HEK293 (cell line): ENCODE measurements at regions not wholly inside any gene's neighbourhood (a gene's known extent, or its start where the extent isn't known, plus 50 kb on each side); places are given as distances from the start of the nearest gene placed in this dataset.

Experiments used
- CTCF ChIP-seq: fragments of 450-650 bp; formaldehyde crosslinking; IDR thresholded peaks from 2 replicates; pipeline ENCODE4 v1.5.1; 2016; ENCODE audit warnings: missing biosample characterization, missing genetic modification characterization
- GLIS2 ChIP-seq: fragments of 450-650 bp; formaldehyde crosslinking; IDR thresholded peaks from 2 replicates; pipeline ENCODE4 v1.5.1; 2016; ENCODE audit warnings: missing biosample characterization, missing genetic modification characterization
- KLF17 ChIP-seq: fragments of 450-650 bp; formaldehyde crosslinking; IDR thresholded peaks from 2 replicates; pipeline ENCODE4 v1.5.1; 2016; ENCODE audit warnings: missing biosample characterization, missing genetic modification characterization
- PBX3 ChIP-seq: sonication (generic); formaldehyde crosslinking; IDR thresholded peaks from 2 replicates; pipeline ENCODE4 v1.8.1; 2022; ENCODE audit warnings: mild to moderate bottlenecking, moderate library complexity, missing genetic modification reagents
- SP2 ChIP-seq: fragments of 450-650 bp; formaldehyde crosslinking; IDR thresholded peaks from 2 replicates; pipeline ENCODE4 v1.5.1; 2016; ENCODE audit warnings: missing biosample characterization, missing genetic modification characterization
- YY1 ChIP-seq: fragments of 450-650 bp; formaldehyde crosslinking; IDR thresholded peaks from 2 replicates; pipeline ENCODE4 v1.5.1; 2018; ENCODE audit warnings: missing biosample characterization, missing genetic modification characterization
- ZBTB10 ChIP-seq: fragments of 450-650 bp; formaldehyde crosslinking; IDR thresholded peaks from 2 replicates; pipeline ENCODE4 v1.5.1; 2016; ENCODE audit warnings: missing biosample characterization, missing genetic modification characterization
- ZFP37 ChIP-seq: fragments of 450-650 bp; formaldehyde crosslinking; IDR thresholded peaks from 2 replicates; pipeline ENCODE4 v1.5.1; 2016; ENCODE audit warnings: missing biosample characterization, missing genetic modification characterization
- ZNF274 ChIP-seq, 2 experiments: fragments of 200-500 bp in 1 of 2; fragments of 450-650 bp in 1 of 2; sonication (Bioruptor generic) in 1 of 2; formaldehyde crosslinking in 1 of 2; IDR thresholded peaks; 2 replicates each; pipeline versions ENCODE4 v1.5.1 to v1.6.1; 2014 to 2016; ENCODE audit warnings: borderline replicate concordance in 1 of 2, inconsistent platforms in 1 of 2, low read length in 1 of 2, missing biosample characterization in 1 of 2, missing genetic modification characterization in 1 of 2
- ZNF416 ChIP-seq: fragments of 450-650 bp; formaldehyde crosslinking; IDR thresholded peaks from 2 replicates; pipeline ENCODE4 v1.5.1; 2016; ENCODE audit warnings: missing biosample characterization, missing genetic modification characterization
- ZNF596 ChIP-seq: fragments of 450-650 bp; IDR thresholded peaks from 2 replicates; pipeline ENCODE4 v1.5.0; 2018; ENCODE audit warnings: missing biosample characterization, mild to moderate bottlenecking, missing genetic modification characterization, moderate library complexity
- ZNF639 ChIP-seq: fragments of 450-650 bp; formaldehyde crosslinking; IDR thresholded peaks from 2 replicates; pipeline ENCODE4 v1.5.1; 2016; ENCODE audit warnings: missing biosample characterization, missing genetic modification characterization
- ZNF768 ChIP-seq: fragments of 450-650 bp; formaldehyde crosslinking; IDR thresholded peaks from 2 replicates; pipeline ENCODE4 v1.5.1; 2018; ENCODE audit warnings: missing biosample characterization, mild to moderate bottlenecking, missing genetic modification characterization
- ZNF785 ChIP-seq: fragments of 450-650 bp; formaldehyde crosslinking; IDR thresholded peaks from 2 replicates; pipeline ENCODE4 v1.5.1; 2016; ENCODE audit warnings: missing biosample characterization, missing genetic modification characterization

- no peak for TF ChIP-seq CTCF
- no peak for TF ChIP-seq ZFP37
- no peak for TF ChIP-seq GLIS2 (tag by site-specific recombination)
- TF ChIP-seq YY1 (tag by site-specific recombination), result no peak
- no peak for TF ChIP-seq ZBTB10 (tag by site-specific recombination)
- no peak for TF ChIP-seq ZNF596 (tag by site-specific recombination)
- TF ChIP-seq PBX3 (CRISPR knock-in tag), result no peak
- no peak for TF ChIP-seq ZNF785 (tag by site-specific recombination)
- no peak for TF ChIP-seq ZNF274 (IDR thresholded peaks at IDR 0.05; ENCODE audit: low read length)
- no peak for TF ChIP-seq ZNF274 (tag by site-specific recombination; IDR thresholded peaks at IDR 0.05; ENCODE audit: borderline replicate concordance)
- no peak for TF ChIP-seq SP2
- TF ChIP-seq ZNF416, result no peak
- no peak for TF ChIP-seq KLF17 (tag by site-specific recombination)
- no peak for TF ChIP-seq ZNF768
- TF ChIP-seq ZNF639, result no peak
Measured at GRCh38 chr3:78322780-78323179, 1282.9 kb downstream of the ROBO2 start.
